Caco-2 (cell line): ENCODE measurements at regions not wholly inside any gene's neighbourhood (a gene's known extent, or its start where the extent isn't known, plus 50 kb on each side); places are given as distances from the start of the nearest gene placed in this dataset.

Source experiments
- BruUV-seq: library from RNA; stranded (reverse); fragments of 400-500 nt; replicated peaks from 2 replicates; lab custom pipeline; 2021; lab: Mats Ljungman, UMichigan
- CTCF ChIA-PET: fragments of 300-600 bp; sonication (Branson Sonifier 250); formaldehyde crosslinking; loops from one replicate; lab custom pipeline; 2022; ENCODE audit warnings: antibody characterized with exemption; lab: Charles Lee
- POLR2A ChIA-PET: fragments of 300-600 bp; sonication (Branson Sonifier 250); formaldehyde crosslinking; loops from one replicate; lab custom pipeline; 2022; ENCODE audit warnings: antibody characterized with exemption; lab: Charles Lee
- DNase-seq, 2 experiments: peaks; one replicate each; pipeline versions ENCODE4 v3.0.0 to v3.0.0-alpha.2; 2020 to 2022
- H3K27me3 ChIP-seq: replicated peaks from 2 replicates; pipeline ENCODE4 v1.6.0; 2011; ENCODE audit warnings: low read length; ENCODE audit not compliant: control insufficient read depth, insufficient read depth
- H3K36me3 ChIP-seq: 2 replicates; pipeline ENCODE4 v1.5.1; 2011; ENCODE audit warnings: low read length; ENCODE audit not compliant: control insufficient read depth, insufficient read depth
- H3K4me1 ChIP-seq: fragments of 250-450 bp; sonication (Bioruptor Pico); 2 replicates; pipeline ENCODE4 v1.5.1; 2020; ENCODE audit warnings: mild to moderate bottlenecking
- H3K4me3 ChIP-seq: 2 replicates; pipeline ENCODE4 v1.5.1; 2011; ENCODE audit warnings: low read depth, mild to moderate bottlenecking, control low read depth, low read length
- H3K9me3 ChIP-seq: fragments of 250-450 bp; sonication (Bioruptor Pico); 2 replicates; pipeline ENCODE4 v1.5.1; 2020; ENCODE audit warnings: mild to moderate bottlenecking, moderate library complexity
- H3K27ac Mint-ChIP-seq: one replicate; pipeline ENCODE4 v1.8.0; 2022; ENCODE audit warnings: mixed read lengths; ENCODE audit not compliant: unreplicated experiment
- H3K27me3 Mint-ChIP-seq: one replicate; pipeline ENCODE4 v1.8.0; 2022; ENCODE audit warnings: mixed read lengths; ENCODE audit not compliant: insufficient read depth, unreplicated experiment
- H3K36me3 Mint-ChIP-seq: one replicate; pipeline ENCODE4 v1.8.0; 2022; ENCODE audit warnings: mild to moderate bottlenecking, mixed read lengths; ENCODE audit not compliant: insufficient read depth, unreplicated experiment
- H3K4me1 Mint-ChIP-seq: one replicate; pipeline ENCODE4 v1.8.0; 2022; ENCODE audit warnings: low read depth, mixed read lengths; ENCODE audit not compliant: unreplicated experiment
- H3K4me3 Mint-ChIP-seq: one replicate; pipeline ENCODE4 v1.8.0; 2022; ENCODE audit warnings: mild to moderate bottlenecking, moderate library complexity, mixed read lengths; ENCODE audit not compliant: unreplicated experiment
- H3K9me3 Mint-ChIP-seq: one replicate; pipeline ENCODE4 v1.8.0; 2022; ENCODE audit warnings: mixed read lengths; ENCODE audit not compliant: unreplicated experiment
- intact Hi-C: fragments of 100-400 bp; cut with micrococcal nuclease; formaldehyde crosslinking; loops from one replicate; pipeline ENCODE4 v1.10.0; 2022; ENCODE audit not compliant: unreplicated experiment
- TF ChIP-seq, protein P1 (sequence below), 2 experiments: fragments of 200-600 bp in 1 of 2; IDR thresholded peaks; 1 replicate in 1 of 2; 2 replicates in 1 of 2; pipeline versions ENCODE4 v1.5.1 to v1.8.0; 2011 to 2022; ENCODE audit warnings: antibody characterized with exemption in 1 of 2, control low read depth in 1 of 2, inconsistent platforms in 1 of 2, low read depth in 1 of 2, low read length in 1 of 2, mild to moderate bottlenecking in 1 of 2, moderate library complexity in 1 of 2; ENCODE audit not compliant: insufficient read depth in 1 of 2, severe bottlenecking in 1 of 2, unreplicated experiment in 1 of 2

DNA sequence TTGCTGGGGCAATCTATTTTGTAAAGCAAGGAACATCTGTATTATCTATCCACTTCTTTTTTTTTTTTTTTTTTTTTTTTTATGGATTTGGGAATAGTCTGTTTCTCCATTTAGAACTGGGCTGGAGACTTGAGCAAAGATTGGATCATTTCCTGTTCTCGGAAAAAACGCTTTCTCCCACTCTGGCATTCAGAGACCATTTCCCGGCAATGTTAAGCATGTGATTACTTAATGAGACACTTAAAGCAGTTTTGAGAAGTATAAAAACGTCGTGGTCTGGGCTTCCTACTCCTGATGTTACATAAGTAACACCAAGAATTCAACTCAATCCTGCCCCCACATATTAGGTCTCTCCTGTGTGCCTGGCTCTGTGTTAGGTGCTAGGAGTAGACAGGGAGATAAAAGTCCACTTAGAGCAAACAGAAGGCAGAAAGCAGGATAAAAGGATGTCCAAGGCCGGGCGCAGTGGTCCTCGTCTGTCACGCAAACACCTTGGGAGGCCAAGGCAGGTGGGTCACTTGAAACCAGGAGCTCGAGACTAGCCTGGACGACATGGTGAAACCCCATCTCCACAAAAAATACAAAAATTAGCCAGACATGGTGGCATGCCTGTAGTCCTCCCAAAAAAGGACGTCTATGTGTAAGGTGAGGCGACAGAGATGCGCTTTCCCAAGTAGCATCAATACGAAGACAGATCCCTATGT is 152.1 kb upstream of the GSC start:
- Histone ChIP-seq H3K4me3 (no peak overlapping the region), H3K36me3 (no peaks in the 10 kb centered on the region), H3K4me1 (peaks cover 7% of the 10 kb centered on the region; the same call in 1 of the 2 replicates), H3K27me3 (no peaks in the 10 kb centered on the region), H3K9me3 (no peaks in the 10 kb centered on the region)
- H3K27me3 Mint-ChIP-seq: peaks cover 11% of the 10 kb centered on the region
- H3K4me3 Mint-ChIP-seq: no peak overlapping the region
- H3K27ac Mint-ChIP-seq: no peak overlapping the region
- no peaks in the 10 kb centered on the region for H3K36me3 Mint-ChIP-seq
- POLR2A ChIA-PET: no interaction called here
- CTCF ChIA-PET: no interaction called here
- TF ChIP-seq, protein P1, sequence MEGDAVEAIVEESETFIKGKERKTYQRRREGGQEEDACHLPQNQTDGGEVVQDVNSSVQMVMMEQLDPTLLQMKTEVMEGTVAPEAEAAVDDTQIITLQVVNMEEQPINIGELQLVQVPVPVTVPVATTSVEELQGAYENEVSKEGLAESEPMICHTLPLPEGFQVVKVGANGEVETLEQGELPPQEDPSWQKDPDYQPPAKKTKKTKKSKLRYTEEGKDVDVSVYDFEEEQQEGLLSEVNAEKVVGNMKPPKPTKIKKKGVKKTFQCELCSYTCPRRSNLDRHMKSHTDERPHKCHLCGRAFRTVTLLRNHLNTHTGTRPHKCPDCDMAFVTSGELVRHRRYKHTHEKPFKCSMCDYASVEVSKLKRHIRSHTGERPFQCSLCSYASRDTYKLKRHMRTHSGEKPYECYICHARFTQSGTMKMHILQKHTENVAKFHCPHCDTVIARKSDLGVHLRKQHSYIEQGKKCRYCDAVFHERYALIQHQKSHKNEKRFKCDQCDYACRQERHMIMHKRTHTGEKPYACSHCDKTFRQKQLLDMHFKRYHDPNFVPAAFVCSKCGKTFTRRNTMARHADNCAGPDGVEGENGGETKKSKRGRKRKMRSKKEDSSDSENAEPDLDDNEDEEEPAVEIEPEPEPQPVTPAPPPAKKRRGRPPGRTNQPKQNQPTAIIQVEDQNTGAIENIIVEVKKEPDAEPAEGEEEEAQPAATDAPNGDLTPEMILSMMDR (IDR thresholded peaks at IDR 0.05; ENCODE audit: insufficient read depth in 1 of 2, low read depth in 1 of 2, low read length in 1 of 2, severe bottlenecking in 1 of 2, unreplicated experiment in 1 of 2): no peak
- BruUV-seq: no TSS peak
- DNase-seq: no peak
- intact Hi-C loops: no loop called here
- H3K9me3 Mint-ChIP-seq: no peaks in the 10 kb centered on the region
- peaks cover 8% of the 10 kb centered on the region for H3K4me1 Mint-ChIP-seq

GRCh38 chr14:94921456-94921855 is 151.5 kb upstream of the GSC start:
- no peak overlapping the region for H3K27ac Mint-ChIP-seq
- intact Hi-C loops: no loop called here
- ChIA-PET CTCF (no interaction called here), POLR2A (no interaction called here)
- Histone ChIP-seq H3K36me3 (no peaks in the 10 kb centered on the region), H3K4me1 (peaks cover 7% of the 10 kb centered on the region; the same call in 1 of the 2 replicates), H3K9me3 (no peaks in the 10 kb centered on the region), H3K27me3 (no peaks in the 10 kb centered on the region; the same call in 1 of the 2 replicates), H3K4me3 (no peak overlapping the region)
- H3K4me3 Mint-ChIP-seq: no peak overlapping the region
- no peaks in the 10 kb centered on the region for H3K9me3 Mint-ChIP-seq
- no peaks in the 10 kb centered on the region for H3K36me3 Mint-ChIP-seq
- H3K27me3 Mint-ChIP-seq: peaks cover 14% of the 10 kb centered on the region
- no peak for DNase-seq
- no TSS peak for BruUV-seq
- TF ChIP-seq, protein P1 (IDR thresholded peaks at IDR 0.05; ENCODE audit: insufficient read depth in 1 of 2, low read depth in 1 of 2, low read length in 1 of 2, severe bottlenecking in 1 of 2, unreplicated experiment in 1 of 2): no peak
- H3K4me1 Mint-ChIP-seq: peaks cover 8% of the 10 kb centered on the region

DNA sequence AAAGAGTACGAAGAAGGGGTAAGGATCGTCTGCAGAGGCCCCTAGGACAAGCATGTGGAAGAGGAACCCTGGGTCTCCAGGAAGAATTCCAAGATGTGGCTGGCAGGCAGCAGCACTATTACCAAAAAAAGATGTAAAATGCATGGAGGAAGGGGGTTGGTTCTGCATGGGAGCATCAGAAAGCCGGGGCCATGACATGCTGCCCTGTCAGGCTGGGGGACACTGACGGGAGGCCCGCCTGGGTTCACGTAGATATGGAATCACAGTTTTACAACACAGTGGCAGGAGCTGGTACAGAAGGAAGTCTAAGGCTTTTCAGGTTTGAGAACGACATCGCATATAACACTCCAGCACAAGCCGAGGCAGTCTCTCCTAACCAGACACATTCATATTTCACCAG is 150.0 kb upstream of the GSC start:
- peaks cover 14% of the 10 kb centered on the region for H3K27me3 Mint-ChIP-seq
- H3K36me3 ChIP-seq: no peaks in the 10 kb centered on the region
- H3K4me3 Mint-ChIP-seq: no peak overlapping the region
- H3K27ac Mint-ChIP-seq: no peak overlapping the region
- TF ChIP-seq, protein P1 (IDR thresholded peaks at IDR 0.05; ENCODE audit: insufficient read depth in 1 of 2, low read depth in 1 of 2, low read length in 1 of 2, severe bottlenecking in 1 of 2, unreplicated experiment in 1 of 2): no peak
- H3K27me3 ChIP-seq: no peaks in the 10 kb centered on the region; the same call in 1 of the 2 replicates
- no peak overlapping the region for H3K4me3 ChIP-seq
- ChIA-PET POLR2A (no interaction called here), CTCF (no interaction called here)
- H3K36me3 Mint-ChIP-seq: no peaks in the 10 kb centered on the region
- peaks cover 8% of the 10 kb centered on the region for H3K4me1 Mint-ChIP-seq
- no peaks in the 10 kb centered on the region for H3K9me3 Mint-ChIP-seq
- BruUV-seq: no TSS peak
- peaks cover 7% of the 10 kb centered on the region; the same call in 1 of the 2 replicates for H3K4me1 ChIP-seq
- H3K9me3 ChIP-seq: no peaks in the 10 kb centered on the region
- intact Hi-C loops: no loop called here
- no peak for DNase-seq
